ENCODE measurements at regions not wholly inside any gene's neighbourhood (a gene's known extent, or its start where the extent isn't known, plus 50 kb on each side); places are given as distances from the start of the nearest gene placed in this dataset.

- Histone ChIP-seq H3K14ac (replicated peaks; ENCODE audit: low read depth, low read length) (peak overlapping the region; percentile 88), H3K36me3 (ENCODE audit: control insufficient read depth, insufficient read depth, low read length) (no peaks in the 10 kb centered on the region), H3K79me1 (ENCODE audit: low read depth in 1 of 2, low read length in 2 of 2) (no peaks in the 10 kb centered on the region), H3K23ac (ENCODE audit: low read depth, low read length) (peak overlapping the region; percentile 59), H4K91ac (ENCODE audit: insufficient read depth, low read depth, low read length) (peak overlapping the region; percentile 68), H4K8ac (ENCODE audit: low read depth in 2 of 2, low read length in 2 of 2) (peak overlapping the region; percentile 1 to 70; a peak in 3 of 4 replicates), H3K4me1 (ENCODE audit: control insufficient read depth, insufficient read depth, low read length) (peaks cover 13% of the 10 kb centered on the region), H3K9me1 (ENCODE audit: insufficient read depth, low read length) (peaks cover 7% of the 10 kb centered on the region; the same call in 1 of the 2 replicates), H3K4ac (ENCODE audit: low read depth, low read length) (peak overlapping the region; percentile 66), H2BK120ac (ENCODE audit: low read depth, low read length) (peak overlapping the region; percentile 84), H3K56ac (ENCODE audit: extremely low read depth, insufficient read depth, low read length) (peak overlapping the region; percentile 19; the same call in 1 of the 2 replicates), H2BK15ac (ENCODE audit: low read depth, low read length) (peak overlapping the region; percentile 85; the same call in 1 of the 3 replicates), H2AFZ (replicated peaks; ENCODE audit: low read length, poor library complexity) (peak overlapping the region; percentile 71), H3K18ac (ENCODE audit: low read depth, low read length) (no peak overlapping the region), H4K5ac (ENCODE audit: low read depth, low read length) (no peak overlapping the region), H2AK5ac (ENCODE audit: low read depth, low read length) (peak overlapping the region; percentile 65), H4K20me1 (ENCODE audit: insufficient read depth, low read length) (no peaks in the 10 kb centered on the region), H3K27me3 (ENCODE audit: control insufficient read depth, insufficient read depth, low read length) (no peaks in the 10 kb centered on the region), H2AK9ac (replicated peaks; ENCODE audit: low read depth, low read length, poor library complexity) (peak overlapping the region; percentile 93), H3K4me3 (ENCODE audit: insufficient read depth, low read depth, low read length) (no peak overlapping the region), H3K4me2 (ENCODE audit: low read depth, low read length) (no peak overlapping the region), H2BK5ac (ENCODE audit: low read depth, low read length, poor library complexity, severe bottlenecking) (peak overlapping the region; percentile 77), H3K9ac (ENCODE audit: low read depth, low read length) (no peak overlapping the region), H3K9me3 (ENCODE audit: control insufficient read depth, insufficient read depth, low read length) (peaks cover 3% of the 10 kb centered on the region; the same call in 1 of the 2 replicates), H2BK20ac (ENCODE audit: low read depth, low read length) (peak overlapping the region; percentile 57), H3K27ac (ENCODE audit: insufficient read depth, low read length) (no peak overlapping the region)
- CTCF ChIA-PET = no interaction called here
- BruUV-seq (replicated peaks) = no TSS peak
- in situ Hi-C loops (cut with MboI; ENCODE audit: low sequenced_read_pairs) = no loop called here
- TF ChIP-seq POLR2A (IDR thresholded peaks at IDR 0.05; ENCODE audit: low read depth, low read length) = no peak
- TF ChIP-seq MXI1 (IDR thresholded peaks at IDR 0.05; ENCODE audit: borderline replicate concordance, low read depth, low read length) = no peak
- no peak for TF ChIP-seq CHD1 (IDR thresholded peaks at IDR 0.05; ENCODE audit: low read depth, low read length)
- TF ChIP-seq BHLHE40 (IDR thresholded peaks at IDR 0.05; ENCODE audit: low read depth, low read length) = no peak
- no peak for TF ChIP-seq ELK1 (IDR thresholded peaks at IDR 0.05; ENCODE audit: borderline replicate concordance, low read depth, low read length)
- TF ChIP-seq RFX5 (IDR thresholded peaks at IDR 0.05; ENCODE audit: low read depth, low read length) = no peak
- TF ChIP-seq RCOR1 (IDR thresholded peaks at IDR 0.05; ENCODE audit: insufficient replicate concordance, low read length) = no peak
- TF ChIP-seq MAFK (IDR thresholded peaks at IDR 0.05; ENCODE audit: low read depth, low read length) = no peak
- TF ChIP-seq CTCF (conservative IDR thresholded peaks at IDR 0.05; ENCODE audit: low read depth, low read length) = no peak
- TF ChIP-seq MAZ (IDR thresholded peaks at IDR 0.05; ENCODE audit: borderline replicate concordance, low read depth, low read length) = no peak
- no peak for TF ChIP-seq CEBPB (IDR thresholded peaks at IDR 0.05; ENCODE audit: low read depth, low read length)
- no peak for TF ChIP-seq FOS (IDR thresholded peaks at IDR 0.05; ENCODE audit: low read depth, low read length)
- TF ChIP-seq USF2 (IDR thresholded peaks at IDR 0.05; ENCODE audit: low read depth, low read length) = no peak
- TF ChIP-seq RAD21 (IDR thresholded peaks at IDR 0.05; ENCODE audit: low read length) = no peak
- TF ChIP-seq NFE2L2 (IDR thresholded peaks at IDR 0.05; ENCODE audit: low read depth, low read length) = no peak
- TF ChIP-seq SMC3 (IDR thresholded peaks at IDR 0.05; ENCODE audit: low read depth, low read length) = no peak
- no CpG with 5 or more reads among the region's 5 CpGs for WGBS, 2 experiments (ENCODE audit: extremely low coverage in 2 of 2, insufficient read length in 1 of 2)
- peak; percentile 18 for DNase-seq
- POLR2A ChIA-PET (ENCODE audit: unreplicated experiment) = no interaction called here
- ATAC-seq (ENCODE audit: low read depth) = no peak
- dilution Hi-C loops (cut with HindIII; ENCODE audit: low sequenced_read_pairs, unreplicated experiment) = no loop called here
- intact Hi-C loops (cut with micrococcal nuclease) = no loop called here
These were observed 292.0 kb downstream of the CDH26 start for GRCh38 chr20:60250251-60250650.
